ENCODE measurements at regions not wholly inside any gene's neighbourhood (a gene's known extent, or its start where the extent isn't known, plus 50 kb on each side); places are given as distances from the start of the nearest gene placed in this dataset.

- no peak for DNase-seq
These were observed 296.2 kb upstream of the ZC3H15 start for GRCh38 chr2:186189816-186190215.

- no peak for DNase-seq
These were observed 290.4 kb upstream of the ZC3H15 start for GRCh38 chr2:186195696-186196095.

GRCh38 chr2:186197955-186198354 is 288.1 kb upstream of the ZC3H15 start:
- DNase-seq = no peak

- no peak for DNase-seq
These were observed 287.0 kb upstream of the ZC3H15 start for GRCh38 chr2:186199029-186199428.

- DNase-seq = no peak
These were observed 284.7 kb upstream of the ZC3H15 start for GRCh38 chr2:186201371-186201770.

- DNase-seq = no peak
These were observed 280.7 kb upstream of the ZC3H15 start for GRCh38 chr2:186205254-186205911.

GRCh38 chr2:186209532-186209931 is 276.5 kb upstream of the ZC3H15 start:
- no peak for DNase-seq

GRCh38 chr2:186220409-186220808 is 265.7 kb upstream of the ZC3H15 start:
- DNase-seq = no peak

GRCh38 chr2:186229265-186229664 is 256.8 kb upstream of the ZC3H15 start:
- no peak for DNase-seq

- DNase-seq = no peak
These were observed 244.2 kb upstream of the ZC3H15 start for GRCh38 chr2:186241874-186242273.

- no peak for DNase-seq
These were observed 231.3 kb upstream of the ZC3H15 start for GRCh38 chr2:186254759-186255158.

- DNase-seq = no peak
These were observed 230.2 kb upstream of the ZC3H15 start for GRCh38 chr2:186255823-186256222.

- DNase-seq = no peak
These were observed 229.5 kb upstream of the ZC3H15 start for GRCh38 chr2:186256540-186256939.

GRCh38 chr2:186263673-186264250 is 222.3 kb upstream of the ZC3H15 start:
- DNase-seq = no peak

- DNase-seq = no peak
These were observed 216.5 kb upstream of the ZC3H15 start for GRCh38 chr2:186269536-186269935.

GRCh38 chr2:186273953-186274352 is 212.1 kb upstream of the ZC3H15 start:
- no peak for DNase-seq

- DNase-seq = no peak
These were observed 211.0 kb upstream of the ZC3H15 start for GRCh38 chr2:186274936-186275575.

- no peak for DNase-seq
These were observed 209.2 kb upstream of the ZC3H15 start for GRCh38 chr2:186276909-186277308.

- no peak for DNase-seq
These were observed 204.3 kb upstream of the ZC3H15 start for GRCh38 chr2:186281726-186282125.

GRCh38 chr2:186294248-186294888 is 191.7 kb upstream of the ZC3H15 start:
- DNase-seq = no peak

- DNase-seq = no peak
These were observed 186.4 kb upstream of the ZC3H15 start for GRCh38 chr2:186299610-186300009.

- no peak for DNase-seq
These were observed 183.8 kb upstream of the ZC3H15 start for GRCh38 chr2:186302263-186302662.

- DNase-seq = no peak
These were observed 183.0 kb upstream of the ZC3H15 start for GRCh38 chr2:186303091-186303490.

- DNase-seq = no peak
These were observed 182.0 kb upstream of the ZC3H15 start for GRCh38 chr2:186304064-186304463.
